Stimulated activated CD8-positive, alpha-beta memory T cell treated with anti-CD3 and anti-CD28 coated beads, Interleukin-15, amount 100 ng/mL, for 48 hours (primary cell): ENCODE measurements at regions not wholly inside any gene's neighbourhood (a gene's known extent, or its start where the extent isn't known, plus 50 kb on each side); places are given as distances from the start of the nearest gene placed in this dataset.

Source experiments
- DNase-seq, 2 donors: peaks; one replicate each; pipeline ENCODE4 v3.0.0-alpha.2; 2020; ENCODE audit warnings: low read depth in 2 of 2

GRCh38 chr6:40798069-40798770 is 211.1 kb upstream of the LRFN2 start:
- DNase-seq: no peak

- DNase-seq: no peak
These were observed 209.4 kb upstream of the LRFN2 start for GRCh38 chr6:40796260-40797221.

- no peak for DNase-seq
These were observed 207.4 kb upstream of the LRFN2 start for GRCh38 chr6:40794586-40794985.

- DNase-seq: no peak
These were observed 205.0 kb upstream of the LRFN2 start for GRCh38 chr6:40792183-40792582.

- DNase-seq: no peak
These were observed 203.8 kb upstream of the LRFN2 start for GRCh38 chr6:40791004-40791403.

GRCh38 chr6:40788661-40789655 is 201.8 kb upstream of the LRFN2 start:
- DNase-seq: no peak

- DNase-seq: no peak
These were observed 195.2 kb upstream of the LRFN2 start for GRCh38 chr6:40782355-40782754.

GRCh38 chr6:40780637-40781036 is 193.5 kb upstream of the LRFN2 start:
- no peak for DNase-seq

- DNase-seq: no peak
These were observed 192.2 kb upstream of the LRFN2 start for GRCh38 chr6:40779409-40779808.

- no peak for DNase-seq
These were observed 191.8 kb upstream of the LRFN2 start for GRCh38 chr6:40778918-40779317.

- DNase-seq: no peak
These were observed 191.0 kb upstream of the LRFN2 start for GRCh38 chr6:40778196-40778595.

GRCh38 chr6:40774932-40775331 is 187.8 kb upstream of the LRFN2 start:
- no peak for DNase-seq

GRCh38 chr6:40770794-40771193 is 183.6 kb upstream of the LRFN2 start:
- no peak for DNase-seq

- DNase-seq: no peak
These were observed 177.6 kb upstream of the LRFN2 start for GRCh38 chr6:40764726-40765125.

GRCh38 chr6:40762981-40763380 is 175.8 kb upstream of the LRFN2 start:
- no peak for DNase-seq

GRCh38 chr6:40760887-40761286 is 173.7 kb upstream of the LRFN2 start:
- no peak for DNase-seq

GRCh38 chr6:40759838-40760237 is 172.7 kb upstream of the LRFN2 start:
- DNase-seq: no peak

GRCh38 chr6:40759264-40759663 is 172.1 kb upstream of the LRFN2 start:
- DNase-seq: no peak

GRCh38 chr6:40755749-40756452 is 168.7 kb upstream of the LRFN2 start:
- DNase-seq: no peak

- DNase-seq: no peak
These were observed 168.0 kb upstream of the LRFN2 start for GRCh38 chr6:40755046-40755681.
